Muscle layer of colon (tissue), 2 donors: ENCODE measurements at regions not wholly inside any gene's neighbourhood (a gene's known extent, or its start where the extent isn't known, plus 50 kb on each side); places are given as distances from the start of the nearest gene placed in this dataset.

Source experiments
- H3K27ac ChIP-seq: one replicate; pipeline ENCODE4 v1.7.0; 2013; ENCODE audit warnings: low read depth, mild to moderate bottlenecking, low read length, moderate library complexity
- H3K27me3 ChIP-seq, 2 donors: one replicate each; pipeline ENCODE4 v1.7.0; 2013; ENCODE audit warnings: low read length in 2 of 2, mild to moderate bottlenecking in 2 of 2; ENCODE audit not compliant: insufficient read depth in 2 of 2, control insufficient read depth in 1 of 2
- H3K36me3 ChIP-seq: one replicate; pipeline ENCODE4 v1.7.0; 2013; ENCODE audit warnings: mild to moderate bottlenecking, low read length; ENCODE audit not compliant: insufficient read depth
- H3K4me1 ChIP-seq: one replicate; pipeline ENCODE4 v1.7.0; 2013; ENCODE audit warnings: mild to moderate bottlenecking, low read length; ENCODE audit not compliant: insufficient read depth
- H3K4me3 ChIP-seq, 2 donors: one replicate each; pipeline ENCODE4 v1.7.0; 2013; ENCODE audit warnings: low read length in 2 of 2, low read depth in 1 of 2, mild to moderate bottlenecking in 1 of 2, moderate library complexity in 1 of 2
- H3K9ac ChIP-seq: one replicate; pipeline ENCODE4 v1.7.0; 2013; ENCODE audit warnings: low read length
- H3K9me3 ChIP-seq: one replicate; pipeline ENCODE4 v1.7.0; 2013; ENCODE audit warnings: mild to moderate bottlenecking, low read length
- donor health status: abdominal sarcoma.
- donor health status: Adenocarcinoma of cecum.

- Histone ChIP-seq H3K27me3 (no peaks in the 10 kb centered on the region), H3K9me3 (no peaks in the 10 kb centered on the region), H3K9ac (no peak overlapping the region), H3K36me3 (no peaks in the 10 kb centered on the region), H3K27ac (no peak overlapping the region), H3K4me3 (no peak overlapping the region), H3K4me1 (no peaks in the 10 kb centered on the region)
These were observed 997.0 kb upstream of the ACVR2A start for GRCh38 chr2:146847846-146848245.

DNA sequence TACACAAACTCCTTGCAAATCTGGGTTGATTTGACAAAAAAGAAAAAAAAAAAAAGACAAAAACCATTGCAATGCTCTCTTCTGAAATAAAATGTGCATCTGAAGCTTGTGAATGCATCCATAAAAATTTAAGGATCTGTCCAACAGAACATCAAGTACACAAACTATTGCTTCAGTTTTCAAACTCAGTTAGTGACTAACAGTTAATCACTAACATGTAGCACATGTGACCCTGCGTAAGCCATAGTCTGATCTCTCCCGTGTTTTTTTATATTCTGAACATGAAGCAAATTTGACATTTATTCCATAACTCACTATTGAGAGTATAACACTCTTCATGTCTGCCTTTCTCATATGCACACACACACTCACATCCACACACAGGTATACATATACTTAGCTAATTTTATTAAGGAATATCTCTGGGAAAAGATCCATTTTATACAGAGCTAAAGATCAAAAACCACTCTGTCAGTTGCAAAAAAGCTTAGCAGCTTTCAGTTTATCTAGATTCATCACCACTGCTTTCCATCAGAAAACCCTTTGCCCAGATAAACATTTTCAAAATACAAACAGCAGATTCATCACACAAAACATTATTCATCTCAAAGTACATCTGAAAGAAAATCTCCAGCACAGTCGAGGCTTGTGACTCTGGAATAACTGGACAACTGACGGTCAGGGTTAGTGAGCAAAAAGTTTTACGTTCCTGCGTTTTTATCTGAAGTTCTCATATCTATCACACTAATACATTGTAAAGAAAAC lies 1000.4 kb upstream of the ACVR2A start:
- no peak overlapping the region for H3K27ac ChIP-seq
- H3K4me3 ChIP-seq, result no peak overlapping the region
- H3K27me3 ChIP-seq, result no peaks in the 10 kb centered on the region
- no peaks in the 10 kb centered on the region for H3K36me3 ChIP-seq
- H3K4me1 ChIP-seq, result no peaks in the 10 kb centered on the region
- no peak overlapping the region for H3K9ac ChIP-seq
- H3K9me3 ChIP-seq, result no peaks in the 10 kb centered on the region

GRCh38 chr2:146837857-146838256 lies 1007.0 kb upstream of the ACVR2A start:
- H3K36me3 ChIP-seq, result no peaks in the 10 kb centered on the region
- H3K9me3 ChIP-seq, result no peaks in the 10 kb centered on the region
- no peak overlapping the region for H3K9ac ChIP-seq
- H3K27ac ChIP-seq, result no peak overlapping the region
- H3K27me3 ChIP-seq, result no peaks in the 10 kb centered on the region
- no peak overlapping the region for H3K4me3 ChIP-seq
- no peaks in the 10 kb centered on the region for H3K4me1 ChIP-seq

DNA sequence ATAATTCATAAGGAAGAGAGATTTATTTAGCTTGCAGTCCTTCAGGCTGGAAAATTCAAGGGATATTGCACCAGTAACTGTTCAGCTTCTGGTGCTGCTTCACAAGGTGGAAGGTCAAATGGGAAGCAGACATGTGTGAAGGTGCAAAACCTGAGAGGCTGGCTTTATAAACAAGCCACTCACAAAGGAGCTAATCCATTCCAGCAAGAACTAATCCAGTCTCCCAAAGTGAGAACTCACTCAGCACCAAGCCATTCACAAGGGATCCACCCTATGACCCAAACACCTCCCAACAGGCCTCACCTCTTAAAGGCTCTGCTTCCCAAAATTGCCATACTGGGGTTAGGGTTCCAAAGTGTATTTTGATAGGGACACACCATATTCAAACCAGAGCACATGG lies 1018.4 kb upstream of the ACVR2A start:
- Histone ChIP-seq H3K9ac (no peak overlapping the region), H3K4me1 (no peaks in the 10 kb centered on the region)

GRCh38 chr2:146821836-146822316 lies 1023.0 kb upstream of the ACVR2A start:
- Histone ChIP-seq H3K27ac (no peak overlapping the region), H3K4me1 (no peaks in the 10 kb centered on the region), H3K27me3 (no peaks in the 10 kb centered on the region), H3K4me3 (no peak overlapping the region), H3K9ac (no peak overlapping the region), H3K36me3 (no peaks in the 10 kb centered on the region), H3K9me3 (no peaks in the 10 kb centered on the region)

More for the DNA sequence above, 1018.4 kb upstream of the ACVR2A start:
- Histone ChIP-seq H3K27me3 (no peaks in the 10 kb centered on the region), H3K36me3 (no peaks in the 10 kb centered on the region), H3K9me3 (no peaks in the 10 kb centered on the region), H3K4me3 (no peak overlapping the region), H3K27ac (no peak overlapping the region)

DNA sequence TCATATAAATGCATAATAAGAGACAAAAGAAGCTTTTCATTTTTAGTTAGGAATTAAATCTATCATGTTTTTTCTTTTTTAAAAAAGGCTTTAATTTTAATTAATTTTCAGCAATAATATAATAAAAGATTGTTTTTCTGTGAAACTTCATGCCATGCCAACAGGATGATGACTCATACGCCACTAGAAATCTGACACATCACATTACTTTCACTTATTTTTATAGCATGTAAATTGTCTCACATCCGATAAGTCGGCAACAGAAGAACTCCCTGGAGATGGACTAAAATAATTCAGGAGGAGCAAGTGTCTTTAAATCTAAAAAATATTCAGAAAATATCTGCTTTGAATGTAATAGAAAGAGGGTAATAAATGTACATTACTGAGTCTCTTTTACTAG lies 1024.2 kb upstream of the ACVR2A start:
- Histone ChIP-seq H3K27ac (no peak overlapping the region), H3K27me3 (no peaks in the 10 kb centered on the region), H3K9ac (no peak overlapping the region), H3K4me1 (no peaks in the 10 kb centered on the region), H3K4me3 (no peak overlapping the region), H3K36me3 (no peaks in the 10 kb centered on the region), H3K9me3 (no peaks in the 10 kb centered on the region)

- Histone ChIP-seq H3K36me3 (no peaks in the 10 kb centered on the region), H3K4me1 (no peaks in the 10 kb centered on the region), H3K27me3 (no peaks in the 10 kb centered on the region), H3K9ac (no peak overlapping the region), H3K9me3 (no peaks in the 10 kb centered on the region), H3K4me3 (no peak overlapping the region), H3K27ac (no peak overlapping the region)
These were observed 1026.7 kb upstream of the ACVR2A start for GRCh38 chr2:146818122-146818521.

DNA sequence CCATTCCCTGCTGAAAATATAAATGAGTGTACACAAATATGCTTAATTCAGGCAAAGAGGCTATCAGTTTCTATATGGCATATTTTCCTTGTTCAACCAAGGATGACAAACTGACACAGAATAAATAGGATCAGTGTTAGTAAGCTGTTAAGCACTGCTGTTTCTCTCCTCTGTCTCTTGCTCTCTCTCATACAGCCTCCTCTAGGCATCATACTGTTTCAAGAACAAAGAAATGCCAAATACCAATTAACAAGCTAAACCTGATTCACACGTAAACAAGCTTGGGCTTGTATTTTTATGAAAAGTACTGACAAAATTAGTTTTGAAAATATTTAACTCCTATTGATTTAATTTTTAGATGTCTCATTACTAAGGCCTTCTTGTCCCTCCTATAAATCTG lies 1027.2 kb upstream of the ACVR2A start:
- H3K4me3 ChIP-seq, result no peak overlapping the region
- H3K9me3 ChIP-seq, result no peaks in the 10 kb centered on the region
- no peaks in the 10 kb centered on the region for H3K36me3 ChIP-seq
- no peaks in the 10 kb centered on the region for H3K4me1 ChIP-seq
- H3K9ac ChIP-seq, result no peak overlapping the region
- H3K27ac ChIP-seq, result no peak overlapping the region
- no peaks in the 10 kb centered on the region for H3K27me3 ChIP-seq

DNA sequence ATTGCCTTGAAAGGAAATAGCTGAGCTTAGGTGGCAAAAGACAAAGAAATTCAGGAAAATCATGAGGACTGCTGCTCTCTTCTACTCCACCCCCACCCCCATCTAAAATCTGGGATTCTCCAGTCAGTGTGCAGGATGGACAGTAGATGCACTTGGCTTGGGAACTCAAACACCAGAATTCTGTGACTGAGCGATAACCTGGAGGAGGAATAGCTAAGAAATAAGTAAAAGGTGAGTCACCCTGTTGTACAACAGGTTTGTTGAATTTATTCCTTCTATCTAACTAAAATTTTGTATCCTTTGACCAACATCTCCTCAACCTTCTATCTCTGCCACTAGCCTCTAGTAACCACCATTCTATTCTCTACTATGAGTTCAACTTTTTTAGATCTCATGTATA lies 1029.9 kb upstream of the ACVR2A start:
- Histone ChIP-seq H3K27me3 (no peaks in the 10 kb centered on the region), H3K36me3 (no peaks in the 10 kb centered on the region)

GRCh38 chr2:146807568-146808168 lies 1037.2 kb upstream of the ACVR2A start:
- Histone ChIP-seq H3K27ac (no peak overlapping the region), H3K9me3 (no peaks in the 10 kb centered on the region), H3K4me3 (no peak overlapping the region), H3K9ac (no peak overlapping the region), H3K36me3 (no peaks in the 10 kb centered on the region), H3K4me1 (no peaks in the 10 kb centered on the region), H3K27me3 (no peaks in the 10 kb centered on the region)

More for the DNA sequence above, 1029.9 kb upstream of the ACVR2A start:
- Histone ChIP-seq H3K4me1 (no peaks in the 10 kb centered on the region), H3K9me3 (no peaks in the 10 kb centered on the region), H3K9ac (no peak overlapping the region), H3K27ac (no peak overlapping the region), H3K4me3 (no peak overlapping the region)

GRCh38 chr2:146806364-146807005 lies 1038.3 kb upstream of the ACVR2A start:
- Histone ChIP-seq H3K36me3 (no peaks in the 10 kb centered on the region), H3K4me3 (no peak overlapping the region), H3K27ac (no peak overlapping the region), H3K4me1 (no peaks in the 10 kb centered on the region), H3K9ac (no peak overlapping the region), H3K9me3 (no peaks in the 10 kb centered on the region), H3K27me3 (no peaks in the 10 kb centered on the region)
